Activated T-cell treated with anti-CD3 and anti-CD28 coated beads, Interleukin-2, amount 50 U/mL, for 4 hours (primary cell): ENCODE measurements at regions not wholly inside any gene's neighbourhood (a gene's known extent, or its start where the extent isn't known, plus 50 kb on each side); places are given as distances from the start of the nearest gene placed in this dataset.

ENCODE experiments used
- ATAC-seq, 2 donors: fragments of 200-7000 bp; cut with Tn5 transposase; one replicate each; pipeline ENCODE4 v1.10.0; 2021
- DNase-seq: peaks from one replicate; pipeline ENCODE4 v3.0.0-alpha.2; 2020
- H3K27me3 Mint-ChIP-seq: one replicate; pipeline ENCODE4 v1.8.0; 2021; ENCODE audit warnings: low read depth, mixed read lengths
- H3K36me3 Mint-ChIP-seq: one replicate; pipeline ENCODE4 v1.8.0; 2022; ENCODE audit warnings: mixed read lengths; ENCODE audit not compliant: insufficient read depth
- H3K4me1 Mint-ChIP-seq: one replicate; pipeline ENCODE4 v1.8.0; 2021; ENCODE audit warnings: low read depth, mixed read lengths
- H3K4me3 Mint-ChIP-seq: one replicate; pipeline ENCODE4 v1.8.0; 2021; ENCODE audit warnings: mild to moderate bottlenecking, moderate library complexity, mixed read lengths
- H3K9me3 Mint-ChIP-seq: one replicate; pipeline ENCODE4 v1.8.0; 2021; ENCODE audit warnings: mixed read lengths

DNA sequence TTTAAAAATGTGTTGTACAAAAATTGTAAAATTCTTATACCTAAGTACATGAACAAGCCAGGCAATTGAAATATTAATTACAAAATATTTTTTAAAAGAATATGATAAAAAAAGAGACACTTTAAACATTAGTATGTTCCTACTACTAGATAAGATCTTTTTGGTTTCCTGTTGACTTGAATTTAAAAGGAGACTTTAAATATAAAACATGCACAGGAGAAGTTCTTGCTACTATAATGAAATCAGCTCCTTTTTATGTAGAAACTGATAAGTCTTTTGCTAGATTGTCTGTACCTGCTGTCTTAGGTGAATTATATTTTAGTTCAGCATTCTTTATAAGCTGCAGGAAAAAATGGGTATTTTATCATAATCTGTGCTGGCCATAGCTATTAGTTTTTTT lies 140.2 kb downstream of the TNFSF13B start:
- ATAC-seq, result no peak

DNA sequence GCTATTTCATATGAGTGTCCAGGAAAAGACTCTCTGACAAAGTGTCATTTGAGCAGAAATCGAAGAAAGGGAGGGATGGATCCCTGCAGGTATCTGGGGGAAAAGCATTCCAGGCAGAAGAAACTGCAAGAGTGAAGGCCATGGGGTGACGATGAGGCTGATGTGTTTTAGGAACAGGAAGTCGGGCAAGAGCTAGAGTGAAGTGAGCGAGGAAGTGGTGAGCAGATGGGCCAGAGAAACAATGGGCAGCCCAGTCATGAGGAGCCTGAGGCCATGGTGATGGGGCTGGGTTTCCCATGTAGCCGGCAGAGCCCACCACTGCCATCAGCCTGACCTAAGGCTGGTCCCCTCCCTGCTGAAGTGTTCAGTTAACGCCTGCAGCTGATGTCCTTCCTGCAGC lies 150.2 kb downstream of the TNFSF13B start:
- Mint-ChIP-seq H3K4me3 (no peak overlapping the region), H3K9me3 (peaks cover 13% of the 10 kb centered on the region), H3K27me3 (peaks cover 3% of the 10 kb centered on the region), H3K36me3 (no peaks in the 10 kb centered on the region), H3K4me1 (peaks cover 13% of the 10 kb centered on the region)
- ATAC-seq (no peak), DNase-seq (no peak)

More for the DNA sequence above, 140.2 kb downstream of the TNFSF13B start:
- Mint-ChIP-seq H3K27me3 (no peaks in the 10 kb centered on the region), H3K4me1 (peaks cover 58% of the 10 kb centered on the region), H3K9me3 (peaks cover 9% of the 10 kb centered on the region), H3K4me3 (no peak overlapping the region), H3K36me3 (no peaks in the 10 kb centered on the region)
- DNase-seq, result no peak

DNA sequence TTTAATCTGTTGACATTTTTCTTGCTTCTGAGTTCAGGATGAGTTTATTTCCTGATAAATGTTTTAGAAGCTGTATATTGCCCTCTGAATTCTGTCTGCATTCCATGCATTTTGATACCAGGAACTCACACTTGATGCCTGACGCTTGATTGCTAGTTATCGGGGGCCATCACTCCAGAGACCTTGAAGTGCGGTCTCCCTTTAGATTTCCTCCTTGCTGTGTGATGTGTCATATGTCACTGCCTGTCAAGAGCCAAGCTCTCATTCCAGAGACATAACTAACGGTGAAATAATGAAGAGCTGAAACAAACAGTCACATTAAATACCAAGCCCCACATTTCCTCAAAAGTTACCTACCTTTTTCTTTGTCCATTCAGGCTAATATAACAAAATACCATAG lies 155.5 kb downstream of the TNFSF13B start:
- ATAC-seq (no peak), DNase-seq (no peak)
- H3K9me3 Mint-ChIP-seq, result no peaks in the 10 kb centered on the region
- H3K4me3 Mint-ChIP-seq, result no peak overlapping the region
- no peaks in the 10 kb centered on the region for H3K27me3 Mint-ChIP-seq
- no peaks in the 10 kb centered on the region for H3K36me3 Mint-ChIP-seq
- H3K4me1 Mint-ChIP-seq, result peaks cover 3% of the 10 kb centered on the region

DNA sequence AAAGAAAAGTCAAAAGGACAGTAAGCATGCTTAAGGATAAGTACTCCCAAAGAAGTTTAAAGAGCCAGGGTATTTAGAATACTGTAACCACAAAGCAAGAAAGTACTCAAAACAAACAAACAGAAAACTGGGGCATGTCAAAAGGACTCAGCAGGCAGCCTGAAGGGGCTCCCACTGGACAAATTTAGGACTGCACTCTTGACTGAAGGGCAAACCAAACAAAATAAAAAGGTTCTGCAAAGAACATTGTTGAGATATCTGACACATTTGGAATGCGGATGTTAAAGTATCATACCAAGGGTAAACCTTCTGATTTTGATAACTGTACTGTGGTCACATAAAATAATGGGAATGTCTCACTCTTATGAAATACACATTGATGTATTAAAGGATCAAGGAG lies 157.4 kb downstream of the TNFSF13B start:
- no peaks in the 10 kb centered on the region for H3K36me3 Mint-ChIP-seq
- ATAC-seq, result no peak
- peaks cover 3% of the 10 kb centered on the region for H3K4me1 Mint-ChIP-seq
- no peak overlapping the region for H3K4me3 Mint-ChIP-seq
- DNase-seq, result no peak
- no peaks in the 10 kb centered on the region for H3K9me3 Mint-ChIP-seq
- H3K27me3 Mint-ChIP-seq, result no peaks in the 10 kb centered on the region

DNA sequence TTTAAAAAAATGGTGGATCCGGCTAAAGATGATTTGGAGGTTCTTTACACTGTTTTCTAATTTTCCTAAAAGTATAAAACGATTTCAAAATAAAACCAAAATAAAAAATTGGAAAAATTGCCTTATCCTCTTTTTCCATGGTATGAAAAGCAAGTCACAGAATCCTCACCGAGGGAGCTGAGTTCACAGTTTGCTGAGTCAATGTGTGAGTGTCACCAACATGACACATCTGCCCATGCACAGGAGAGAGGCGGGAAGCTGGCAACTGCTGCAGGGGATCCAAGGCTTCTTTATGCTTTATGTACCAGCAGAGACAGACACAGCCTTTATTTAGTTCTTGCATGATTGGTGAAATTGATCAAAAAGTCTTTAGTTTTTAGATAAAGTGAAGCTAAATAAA lies 157.8 kb downstream of the TNFSF13B start:
- no peak for ATAC-seq
- no peak overlapping the region for H3K4me3 Mint-ChIP-seq
- DNase-seq, result no peak

DNA sequence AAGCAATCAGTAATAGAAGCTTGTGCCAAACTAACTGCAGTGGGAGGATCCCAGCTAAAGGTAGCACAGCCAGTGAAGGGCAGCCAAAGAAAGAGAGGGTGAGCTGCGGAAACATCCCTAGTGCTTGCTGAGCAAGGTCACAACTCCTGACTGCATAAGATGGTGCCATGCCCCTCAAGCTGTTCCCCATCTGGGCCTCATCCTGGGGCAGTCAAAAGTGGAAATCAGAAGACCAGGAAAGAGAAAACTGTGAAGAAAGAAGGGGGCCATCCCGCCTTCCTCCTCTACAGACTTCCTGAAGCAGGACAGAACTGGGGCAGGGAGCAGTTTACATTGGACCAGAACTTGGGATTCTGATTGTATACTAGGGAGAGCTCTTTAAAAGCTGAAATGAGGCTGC lies 159.2 kb downstream of the TNFSF13B start:
- ATAC-seq (no peak), DNase-seq (no peak)
- Mint-ChIP-seq H3K4me3 (no peak overlapping the region), H3K4me1 (no peaks in the 10 kb centered on the region), H3K9me3 (no peaks in the 10 kb centered on the region), H3K36me3 (no peaks in the 10 kb centered on the region), H3K27me3 (no peaks in the 10 kb centered on the region)

More for the DNA sequence above, 157.8 kb downstream of the TNFSF13B start:
- peaks cover 3% of the 10 kb centered on the region for H3K4me1 Mint-ChIP-seq
- no peaks in the 10 kb centered on the region for H3K27me3 Mint-ChIP-seq
- H3K9me3 Mint-ChIP-seq, result no peaks in the 10 kb centered on the region
- H3K36me3 Mint-ChIP-seq, result no peaks in the 10 kb centered on the region

DNA sequence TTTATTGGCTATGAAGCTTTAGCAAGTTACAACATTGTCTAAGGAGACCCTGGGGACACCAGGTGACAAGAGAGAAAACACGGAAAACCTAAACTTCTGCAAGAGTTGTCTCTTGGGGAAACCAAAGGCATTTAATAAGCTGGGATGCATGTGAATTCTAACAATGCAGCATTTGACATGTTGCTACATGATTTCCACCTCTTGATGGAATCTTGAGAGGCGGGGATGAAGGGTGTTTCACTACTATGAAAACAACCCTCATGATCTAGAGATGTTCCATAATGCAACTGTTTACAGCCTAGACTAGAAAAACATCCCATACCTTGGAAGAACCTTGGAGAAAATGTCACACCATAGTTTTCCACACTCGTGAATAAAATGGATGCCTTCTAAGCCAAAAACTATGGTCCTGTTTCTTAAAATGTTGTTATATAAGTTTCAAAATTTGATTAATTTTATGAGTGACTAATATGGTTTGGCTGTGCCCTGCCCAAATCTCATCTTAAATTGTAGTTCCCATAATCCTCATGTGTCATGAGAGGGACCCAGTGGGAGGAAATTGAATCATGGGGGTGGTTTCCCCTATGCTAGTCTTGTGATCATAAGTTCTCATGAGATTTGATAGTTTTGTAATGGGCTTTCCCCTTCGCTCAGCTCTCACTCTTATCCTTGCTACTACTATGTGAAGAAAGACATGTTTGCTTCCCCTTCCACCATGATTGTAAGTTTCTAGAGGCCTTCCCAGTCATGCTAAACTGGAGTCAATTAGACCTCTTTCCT lies 164.6 kb downstream of the TNFSF13B start:
- Mint-ChIP-seq H3K27me3 (peaks cover 2% of the 10 kb centered on the region), H3K4me3 (no peak overlapping the region), H3K36me3 (no peaks in the 10 kb centered on the region), H3K4me1 (no peaks in the 10 kb centered on the region), H3K9me3 (peaks cover 5% of the 10 kb centered on the region)
- ATAC-seq (no peak), DNase-seq (no peak)

DNA sequence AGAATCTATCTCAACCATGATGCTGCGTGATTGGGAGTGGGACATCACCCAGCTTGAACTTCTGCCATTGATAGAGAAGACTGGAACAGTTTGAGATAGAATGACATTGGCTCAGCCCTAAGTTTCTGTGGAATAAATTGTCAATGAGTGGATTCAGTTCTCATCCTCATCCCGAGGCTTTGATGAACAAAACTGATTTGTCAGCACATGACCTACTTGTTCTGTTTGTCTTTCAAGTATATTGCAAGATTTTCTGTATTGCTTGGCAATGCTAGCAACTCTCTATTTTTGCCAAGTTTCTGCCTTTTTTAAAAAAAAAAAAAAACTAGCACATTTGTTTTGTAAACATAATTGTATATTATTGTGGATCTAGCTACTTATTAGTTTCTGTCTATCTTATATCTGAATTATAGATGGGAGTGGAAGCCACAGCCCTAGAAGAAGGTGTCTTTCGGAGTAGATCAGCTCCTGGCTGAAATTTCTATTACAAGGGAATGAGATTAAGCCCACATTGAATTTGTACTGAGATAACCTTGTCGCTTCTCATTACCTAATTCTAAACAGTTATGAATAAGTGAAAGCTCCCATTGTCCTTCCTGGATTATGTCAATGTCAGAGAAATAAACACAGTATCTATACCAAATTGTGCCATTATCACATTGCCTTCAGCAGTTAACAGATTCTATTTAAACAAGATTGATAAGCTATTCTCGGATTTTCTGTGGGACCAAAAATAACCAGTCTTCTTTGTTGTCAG lies 166.1 kb downstream of the TNFSF13B start:
- peaks cover 5% of the 10 kb centered on the region for H3K9me3 Mint-ChIP-seq
- H3K27me3 Mint-ChIP-seq, result peaks cover 2% of the 10 kb centered on the region
- H3K4me3 Mint-ChIP-seq, result no peak overlapping the region
- DNase-seq (no peak), ATAC-seq (no peak)
- H3K36me3 Mint-ChIP-seq, result no peaks in the 10 kb centered on the region
- no peaks in the 10 kb centered on the region for H3K4me1 Mint-ChIP-seq

DNA sequence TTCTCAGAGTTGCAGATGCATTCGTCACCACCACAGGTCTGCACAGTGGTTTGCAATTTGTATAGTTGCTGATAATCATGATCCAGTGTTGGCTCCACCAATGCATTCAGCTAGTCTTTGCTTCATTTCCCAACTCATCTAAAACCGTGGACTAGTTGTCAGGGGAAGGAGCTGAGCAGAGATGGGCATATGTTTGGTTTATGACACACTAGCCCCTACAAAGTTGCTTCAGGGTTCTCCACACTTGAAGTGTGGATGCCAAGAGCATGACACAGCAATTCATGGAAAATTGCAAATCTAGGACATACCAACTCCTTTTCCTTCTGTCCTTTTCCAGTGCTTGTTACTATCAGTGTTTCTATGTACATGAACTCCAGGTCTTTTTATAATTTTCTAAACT lies 168.0 kb downstream of the TNFSF13B start:
- Mint-ChIP-seq H3K4me3 (no peak overlapping the region), H3K27me3 (peaks cover 2% of the 10 kb centered on the region), H3K9me3 (peaks cover 5% of the 10 kb centered on the region), H3K4me1 (no peaks in the 10 kb centered on the region), H3K36me3 (no peaks in the 10 kb centered on the region)
- ATAC-seq (no peak), DNase-seq (no peak)

DNA sequence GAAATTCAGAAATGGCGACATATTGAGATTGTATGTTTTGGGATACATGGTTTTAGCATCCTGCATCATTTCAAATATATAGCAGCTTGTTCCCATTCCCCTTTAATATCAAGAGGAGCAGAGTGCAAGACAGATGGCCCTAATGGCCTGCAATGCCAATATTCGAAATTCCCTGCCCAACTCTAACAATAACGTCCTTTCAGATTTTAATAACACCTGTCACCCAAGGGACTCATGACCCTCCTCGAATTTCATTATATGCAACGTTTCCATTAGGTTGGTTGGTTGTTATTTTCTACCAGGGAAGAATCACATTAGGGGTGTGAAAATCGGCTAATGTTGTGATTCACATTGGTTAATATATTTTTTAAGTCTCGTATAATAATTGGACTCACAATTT lies 170.0 kb downstream of the TNFSF13B start:
- DNase-seq (no peak), ATAC-seq (no peak)
- no peak overlapping the region for H3K4me3 Mint-ChIP-seq
- no peaks in the 10 kb centered on the region for H3K4me1 Mint-ChIP-seq
- peaks cover 2% of the 10 kb centered on the region for H3K27me3 Mint-ChIP-seq
- H3K36me3 Mint-ChIP-seq, result no peaks in the 10 kb centered on the region
- peaks cover 3% of the 10 kb centered on the region for H3K9me3 Mint-ChIP-seq

DNA sequence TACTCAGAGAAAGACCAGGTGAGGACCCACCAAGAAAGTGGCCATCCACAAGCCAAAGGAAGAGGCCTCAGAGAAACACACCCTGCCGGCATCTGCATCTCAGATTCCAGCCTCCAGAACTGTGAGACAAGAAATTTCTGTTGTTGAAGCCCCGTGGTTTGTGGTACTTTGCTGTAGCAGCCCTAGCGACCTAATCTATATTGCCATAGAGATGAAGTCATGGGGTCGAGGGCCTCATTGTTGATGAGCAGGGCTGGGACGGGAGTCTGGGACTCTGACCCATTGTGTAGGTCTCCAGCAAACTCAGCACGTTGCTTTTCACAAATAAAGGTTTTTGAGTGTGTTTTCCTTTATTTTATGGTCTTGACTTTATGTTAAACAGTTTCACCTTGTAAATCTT lies 174.9 kb downstream of the TNFSF13B start:
- no peaks in the 10 kb centered on the region for H3K4me1 Mint-ChIP-seq
- no peak overlapping the region for H3K4me3 Mint-ChIP-seq
- DNase-seq (no peak), ATAC-seq (no peak)
- peaks cover 1% of the 10 kb centered on the region for H3K27me3 Mint-ChIP-seq
- H3K9me3 Mint-ChIP-seq, result no peaks in the 10 kb centered on the region
- no peaks in the 10 kb centered on the region for H3K36me3 Mint-ChIP-seq

DNA sequence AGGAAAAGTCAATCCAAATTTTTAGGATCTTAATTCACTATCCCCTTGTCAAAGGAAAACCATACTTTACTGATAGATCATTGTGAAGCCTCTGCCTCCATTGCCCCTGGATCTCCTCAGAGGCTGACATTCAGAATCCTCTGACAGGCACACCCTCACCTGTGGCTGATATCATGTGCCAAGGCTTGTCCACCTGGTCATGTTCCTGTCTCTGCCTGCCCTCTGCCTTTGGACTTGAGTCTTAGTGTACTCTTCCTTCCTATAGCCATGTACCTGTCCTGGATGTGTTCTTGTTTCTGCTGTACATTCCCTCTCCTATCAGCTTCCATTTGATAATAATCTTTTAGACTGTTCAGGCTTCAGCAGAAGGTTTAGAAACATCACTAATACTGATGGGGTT lies 179.4 kb downstream of the TNFSF13B start:
- H3K4me1 Mint-ChIP-seq, result no peaks in the 10 kb centered on the region
- H3K27me3 Mint-ChIP-seq, result peaks cover 1% of the 10 kb centered on the region
- H3K9me3 Mint-ChIP-seq, result no peaks in the 10 kb centered on the region

DNA sequence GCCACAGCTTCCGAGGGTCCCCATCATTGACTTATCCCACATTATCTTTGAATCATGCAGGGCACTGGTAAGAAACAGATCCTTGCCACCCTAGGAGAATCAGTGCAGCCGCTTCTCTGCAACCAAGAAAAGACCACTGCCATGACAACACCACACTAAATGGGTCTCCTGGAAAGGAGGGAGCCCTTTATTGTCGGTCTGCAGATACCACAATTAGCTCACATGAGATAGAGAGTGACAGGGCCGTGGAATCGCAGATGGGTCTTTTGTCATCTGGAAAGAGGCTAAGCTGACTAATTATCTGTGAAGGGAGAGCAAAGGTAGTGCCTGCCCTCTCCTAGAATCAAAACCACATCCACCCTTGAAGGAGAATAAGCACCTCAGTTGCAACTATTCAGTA lies 178.3 kb upstream of the MYO16 start:
- no peak for ATAC-seq
- Mint-ChIP-seq H3K9me3 (no peaks in the 10 kb centered on the region), H3K27me3 (peaks cover 1% of the 10 kb centered on the region), H3K36me3 (no peaks in the 10 kb centered on the region), H3K4me1 (no peaks in the 10 kb centered on the region), H3K4me3 (no peak overlapping the region)
- DNase-seq, result no peak

More for the DNA sequence above, 179.4 kb downstream of the TNFSF13B start:
- DNase-seq (no peak), ATAC-seq (no peak)
- Mint-ChIP-seq H3K36me3 (no peaks in the 10 kb centered on the region), H3K4me3 (no peak overlapping the region)

DNA sequence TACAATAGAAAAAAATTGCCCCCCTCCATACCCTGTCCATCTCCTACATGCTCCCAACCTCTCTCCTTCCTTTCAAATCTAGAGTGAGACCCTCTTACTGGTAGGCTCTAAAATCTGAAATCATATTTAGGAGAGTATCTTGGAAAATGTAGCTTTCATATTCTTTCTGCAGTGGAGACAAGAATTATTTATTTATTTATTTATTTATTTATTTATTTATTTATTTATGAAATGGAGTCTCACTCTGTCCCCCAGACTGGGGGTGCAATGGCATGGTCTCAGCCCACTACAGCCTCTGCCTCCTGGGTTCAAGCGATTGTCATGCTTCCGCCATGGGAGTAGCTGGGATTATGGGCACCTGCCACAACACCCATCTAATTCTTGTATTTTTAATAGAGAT lies 174.1 kb upstream of the MYO16 start:
- Mint-ChIP-seq H3K36me3 (no peaks in the 10 kb centered on the region), H3K4me3 (no peak overlapping the region), H3K4me1 (no peaks in the 10 kb centered on the region), H3K27me3 (peaks cover 3% of the 10 kb centered on the region), H3K9me3 (no peaks in the 10 kb centered on the region)
- ATAC-seq (no peak), DNase-seq (no peak)

DNA sequence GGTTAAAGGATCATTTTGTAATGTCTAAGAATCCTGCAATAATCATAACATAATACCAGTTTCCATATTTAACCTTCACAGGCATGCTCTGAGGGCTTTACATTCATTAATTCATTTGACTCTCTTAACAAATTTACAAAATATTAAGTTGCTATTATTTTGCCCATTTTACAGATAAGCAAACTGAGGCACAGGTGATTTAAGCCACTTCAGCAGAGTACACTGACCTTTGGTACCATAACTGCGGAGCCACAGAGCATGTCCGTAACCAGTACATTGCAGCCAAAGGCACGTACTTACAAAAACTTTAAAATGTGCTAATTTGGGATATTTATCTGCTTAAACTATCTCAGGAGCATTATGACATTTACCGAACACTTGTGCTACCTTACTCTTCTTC lies 169.4 kb upstream of the MYO16 start:
- Mint-ChIP-seq H3K27me3 (peaks cover 3% of the 10 kb centered on the region), H3K4me1 (peaks cover 2% of the 10 kb centered on the region), H3K9me3 (no peaks in the 10 kb centered on the region), H3K4me3 (no peak overlapping the region), H3K36me3 (no peaks in the 10 kb centered on the region)
- DNase-seq, result no peak
- ATAC-seq, result no peak
